GM21717 (cell line): ENCODE measurements at regions not wholly inside any gene's neighbourhood (a gene's known extent, or its start where the extent isn't known, plus 50 kb on each side); places are given as distances from the start of the nearest gene placed in this dataset.
A peak's percentile ranks its signal among the peaks of the same experiment; 100 is the strongest.

Source experiments
- ATAC-seq: cut with Tn5 transposase; IDR thresholded peaks from one replicate; pipeline ENCODE4 v1.9.1; 2021; ENCODE audit warnings: mild to moderate bottlenecking, moderate library complexity; ENCODE audit not compliant: unreplicated experiment

- no peak for ATAC-seq
These were observed 71.8 kb downstream of the C4orf33 start for GRCh38 chr4:129167640-129168260.

- ATAC-seq = no peak
These were observed 76.2 kb downstream of the C4orf33 start for GRCh38 chr4:129172181-129172580.

- ATAC-seq = peak; percentile 61
These were observed 80.9 kb downstream of the C4orf33 start for GRCh38 chr4:129176864-129177263.

DNA sequence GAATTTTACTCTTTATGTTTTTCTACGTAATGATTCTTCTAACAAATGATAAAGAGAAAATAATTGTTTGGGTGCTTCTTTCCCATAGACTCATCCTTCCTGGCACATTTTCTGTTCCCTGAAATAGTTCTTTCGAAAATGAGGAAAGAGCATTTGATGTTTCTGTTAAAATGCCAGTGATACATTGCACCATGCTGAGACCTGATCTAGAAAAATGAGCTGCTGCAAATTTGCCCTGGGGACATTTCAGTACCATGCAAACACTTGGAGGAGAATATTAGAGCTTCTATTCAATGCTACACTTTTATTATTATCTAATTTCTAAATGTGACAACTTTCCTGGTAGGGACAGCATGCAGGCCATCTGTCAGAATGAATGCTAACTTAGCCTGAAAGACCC, 83.3 kb downstream of the C4orf33 start:
- ATAC-seq = no peak

DNA sequence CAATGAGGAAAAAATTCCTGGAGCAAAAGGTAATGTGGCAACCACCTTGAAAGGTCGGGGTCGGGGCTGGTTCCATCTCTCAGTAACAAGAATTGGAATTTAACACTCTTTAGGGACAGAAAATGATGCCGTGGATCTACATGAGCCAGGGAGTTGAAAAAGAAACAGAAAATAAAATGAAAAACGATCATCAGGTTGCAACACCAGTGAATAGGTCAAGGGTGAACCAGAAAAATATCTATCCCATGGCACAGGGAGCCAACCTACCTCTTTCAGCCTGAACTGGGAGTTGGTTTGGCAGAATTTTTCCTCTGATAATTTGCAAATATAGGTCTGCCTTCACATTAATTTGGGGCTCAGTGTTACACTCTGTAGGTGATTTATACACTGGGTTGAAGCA, 93.7 kb downstream of the C4orf33 start:
- no peak for ATAC-seq

GRCh38 chr4:129193357-129194100, 97.6 kb downstream of the C4orf33 start:
- ATAC-seq = no peak

- ATAC-seq = no peak
These were observed 112.5 kb downstream of the C4orf33 start for GRCh38 chr4:129208481-129208880.

GRCh38 chr4:129213692-129214091, 117.7 kb downstream of the C4orf33 start:
- ATAC-seq = no peak

GRCh38 chr4:129218360-129218759, 122.4 kb downstream of the C4orf33 start:
- no peak for ATAC-seq

DNA sequence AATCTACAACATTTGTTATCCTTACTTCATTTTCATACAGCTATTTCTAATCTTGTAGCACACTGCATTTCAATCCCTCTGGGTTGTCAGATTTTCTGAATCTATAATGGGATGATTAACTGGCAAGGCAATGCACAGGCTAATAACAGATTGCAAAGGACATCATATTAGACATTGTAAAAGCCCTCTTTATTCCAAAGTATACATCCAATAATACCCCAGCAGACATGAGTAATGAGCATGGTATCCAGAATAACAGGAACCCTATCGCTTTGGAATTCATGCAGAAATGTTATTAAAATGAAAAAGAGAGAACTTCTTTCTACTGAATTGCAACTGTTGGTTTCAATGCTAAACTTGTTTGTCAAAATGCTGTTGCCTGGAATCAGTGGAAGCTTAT, 122.9 kb downstream of the C4orf33 start:
- no peak for ATAC-seq

DNA sequence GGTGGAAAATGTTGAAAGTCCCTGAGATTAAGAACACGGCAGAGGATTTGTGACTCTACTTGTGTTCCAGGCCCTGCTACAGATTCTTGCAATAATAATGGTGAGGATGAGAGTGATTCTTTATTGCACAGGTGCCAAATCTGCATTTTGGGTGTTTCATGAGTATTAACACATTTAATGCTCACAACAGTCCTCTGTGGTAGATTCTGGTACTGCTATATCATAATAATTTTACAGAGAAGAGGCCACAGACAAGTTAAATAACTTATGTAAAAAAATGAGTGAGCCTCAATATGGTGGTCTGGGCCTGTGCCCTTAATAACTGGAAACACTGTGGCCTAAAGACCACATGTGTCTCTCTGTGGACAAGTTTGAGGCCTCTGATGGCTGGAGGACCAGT, 124.3 kb downstream of the C4orf33 start:
- no peak for ATAC-seq

- no peak for ATAC-seq
These were observed 128.0 kb downstream of the C4orf33 start for GRCh38 chr4:129223945-129224344.

DNA sequence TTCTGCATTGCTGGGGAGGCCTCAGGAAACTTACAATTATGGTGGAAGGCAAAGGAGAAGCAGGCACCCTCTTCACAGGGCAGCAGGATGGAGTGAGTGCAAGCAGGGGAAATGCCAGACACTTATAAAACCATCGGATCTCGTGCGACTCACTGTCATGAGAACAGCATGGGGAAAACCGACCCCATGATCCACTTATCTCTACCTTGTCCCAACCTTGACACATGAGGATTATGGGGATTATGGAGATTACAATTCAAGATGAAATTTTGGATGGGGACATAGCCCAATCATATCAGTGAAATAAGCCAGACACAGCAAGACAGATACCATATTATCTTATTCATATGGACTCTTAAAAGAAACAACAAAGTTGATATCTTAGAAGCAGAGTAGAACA, 134.9 kb downstream of the C4orf33 start:
- no peak for ATAC-seq

DNA sequence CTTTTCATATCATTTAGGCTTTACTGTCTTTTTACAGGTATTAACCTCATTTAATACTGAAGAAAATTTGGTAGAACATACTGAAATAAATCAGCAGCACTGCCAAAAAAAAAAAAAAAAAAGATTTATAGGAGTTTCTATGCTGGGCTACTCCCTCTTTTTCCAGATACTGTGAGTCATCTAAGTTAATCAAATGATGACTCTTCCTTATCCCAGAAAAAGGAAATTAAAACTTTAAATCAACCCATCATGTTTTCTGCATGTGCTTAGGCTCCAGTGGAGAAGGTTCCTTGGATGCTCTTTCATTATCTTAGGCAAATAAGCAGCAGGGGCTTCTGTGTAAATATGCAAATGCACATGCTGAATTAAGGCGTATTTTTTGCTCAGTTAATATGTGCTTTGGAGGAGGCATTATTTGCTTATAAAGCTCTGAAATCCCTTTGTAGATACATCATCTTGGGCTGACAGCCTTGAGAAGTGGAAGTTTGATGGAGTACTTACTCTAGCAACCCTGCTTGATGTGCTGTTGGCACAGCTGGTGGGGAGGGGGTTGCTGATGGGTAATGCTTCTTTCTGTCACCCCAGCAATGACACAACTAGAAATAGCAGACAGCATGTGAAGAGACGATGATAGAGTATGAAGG, 136.1 kb downstream of the C4orf33 start:
- no peak for ATAC-seq

GRCh38 chr4:129232589-129233337, 136.8 kb downstream of the C4orf33 start:
- no peak for ATAC-seq

GRCh38 chr4:129233691-129234090, 137.7 kb downstream of the C4orf33 start:
- ATAC-seq = no peak

- no peak for ATAC-seq
These were observed 140.4 kb downstream of the C4orf33 start for GRCh38 chr4:129236351-129236750.

GRCh38 chr4:129239088-129239487, 143.1 kb downstream of the C4orf33 start:
- no peak for ATAC-seq

DNA sequence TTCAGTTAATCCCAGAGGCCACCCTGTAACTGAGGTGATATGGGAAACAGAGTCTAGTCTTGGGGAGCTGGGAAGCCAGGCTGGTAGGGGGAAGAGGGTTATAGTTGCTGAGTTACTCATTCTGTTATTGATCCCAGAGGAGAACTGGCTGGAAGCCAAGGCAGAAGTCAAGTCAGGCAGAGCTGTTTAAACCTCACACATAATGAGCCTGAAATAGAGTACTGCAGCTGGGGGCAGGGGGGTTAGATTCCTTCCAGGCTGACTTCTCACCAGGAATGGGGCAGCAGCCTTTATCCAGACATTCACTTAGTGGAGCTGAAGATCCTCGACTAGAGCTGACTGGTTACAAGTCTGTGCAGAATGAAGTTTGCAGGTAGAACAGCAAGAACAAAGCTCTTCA, 144.9 kb downstream of the C4orf33 start:
- ATAC-seq = no peak

- ATAC-seq = no peak
These were observed 150.2 kb downstream of the C4orf33 start for GRCh38 chr4:129246145-129246544.

DNA sequence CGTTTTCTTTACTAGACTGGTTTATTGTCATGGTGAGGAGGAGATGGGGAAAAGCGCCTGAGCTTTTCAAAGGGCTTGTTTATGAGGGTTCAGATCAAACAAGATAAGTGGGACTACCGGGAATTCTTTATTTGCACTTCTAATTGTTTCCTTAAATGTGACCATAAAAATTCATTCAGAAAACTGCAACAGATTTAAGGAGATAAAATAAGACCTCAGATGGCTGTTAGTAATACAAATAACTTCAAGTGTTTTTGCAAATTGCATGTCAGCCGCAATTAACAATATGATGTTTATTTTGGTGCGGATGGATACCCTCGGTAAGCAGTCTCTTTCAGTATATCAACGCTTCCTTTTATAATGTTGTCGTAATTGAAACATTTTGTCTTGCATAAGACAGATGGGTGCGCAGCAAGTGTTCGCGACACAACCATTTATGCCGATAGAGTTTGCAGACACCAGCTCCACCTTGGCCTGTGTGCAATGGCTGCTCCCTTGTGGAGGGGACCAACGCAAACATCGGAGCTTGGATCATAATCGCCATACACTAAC, 151.0 kb downstream of the C4orf33 start:
- ATAC-seq = no peak
